HG03460 (cell line): ENCODE measurements at regions not wholly inside any gene's neighbourhood (a gene's known extent, or its start where the extent isn't known, plus 50 kb on each side); places are given as distances from the start of the nearest gene placed in this dataset.

Experiments
- ATAC-seq: cut with Tn5 transposase; IDR thresholded peaks from one replicate; pipeline ENCODE4 v1.9.1; 2021; ENCODE audit not compliant: unreplicated experiment

GRCh38 chr3:193187070-193187722, 53.8 kb upstream of the PLAAT1 start:
- no peak for ATAC-seq

GRCh38 chr3:193190146-193190786, 50.8 kb upstream of the PLAAT1 start:
- ATAC-seq: no peak
